ENCODE measurements at regions not wholly inside any gene's neighbourhood (a gene's known extent, or its start where the extent isn't known, plus 50 kb on each side); places are given as distances from the start of the nearest gene placed in this dataset.

GRCh38 chr20:55086421-55086820 is 611.0 kb downstream of the DOK5 start:
- TF ChIP-seq CTCF (conservative IDR thresholded peaks at IDR 0.05; ENCODE audit: low read depth, low read length) = no peak
- no peak for TF ChIP-seq EZH2 (IDR thresholded peaks at IDR 0.05; ENCODE audit: borderline replicate concordance, low read depth, low read length, poor library complexity, severe bottlenecking)
